ENCODE measurements at regions not wholly inside any gene's neighbourhood (a gene's known extent, or its start where the extent isn't known, plus 50 kb on each side); places are given as distances from the start of the nearest gene placed in this dataset.

- TF ChIP-seq EP300 (IDR thresholded peaks at IDR 0.05) (no peak), CTCF (IDR thresholded peaks at IDR 0.05) (no peak), POLR2AphosphoS5 (IDR thresholded peaks at IDR 0.05) (no peak), POLR2A (IDR thresholded peaks at IDR 0.05) (no peak)
These were observed 150.9 kb downstream of the MRM1 start for GRCh38 chr17:36752096-36752888.

Measured in suprapubic skin (tissue), 4 donors.